Pancreas (tissue), 10 donors: ENCODE measurements at regions not wholly inside any gene's neighbourhood (a gene's known extent, or its start where the extent isn't known, plus 50 kb on each side); places are given as distances from the start of the nearest gene placed in this dataset.

Experiments used
- ATAC-seq, 4 donors: fragments of 200-7000 bp; cut with Tn5 transposase; one replicate each; pipeline versions ENCODE4 v1.8.0 to v1.9.1; 2020; ENCODE audit warnings: mild to moderate bottlenecking in 4 of 4, moderate library complexity in 4 of 4
- DNase-seq, 6 donors: peaks; one replicate each; pipeline ENCODE4 v3.0.0-alpha.2; 2020
- FAIRE-seq: peaks from 2 replicates; lab custom pipeline; 2012; peaks lifted over from hg19 to GRCh38; lab: Jason Lieb, UNC
- H3K27ac ChIP-seq, 4 donors: fragments of 200-600 bp; sonication (generic); 1 replicate in 3 of 4; 2 replicates in 1 of 4; pipeline versions ENCODE4 v1.5.0 to v1.8.0; 2020
- H3K27me3 ChIP-seq, 4 donors: fragments of 200-600 bp; one replicate each; pipeline ENCODE4 v1.8.0; 2021
- H3K36me3 ChIP-seq, 3 donors: fragments of 200-600 bp; sonication (generic) in 1 of 3; one replicate each; pipeline versions ENCODE4 v1.5.0 to v1.8.0; 2020 to 2021
- H3K4me1 ChIP-seq, 3 donors: fragments of 200-600 bp; one replicate each; pipeline ENCODE4 v1.8.0; 2021
- H3K4me3 ChIP-seq, 4 donors: fragments of 200-600 bp; sonication (generic) in 2 of 4; one replicate each; pipeline versions ENCODE4 v1.5.0 to v1.8.0; 2020 to 2021
- H3K9me3 ChIP-seq, 4 donors: fragments of 200-600 bp; one replicate each; pipeline ENCODE4 v1.8.0; 2021
- CTCF ChIP-seq, 4 donors: fragments of 200-600 bp; sonication (generic) in 3 of 4; IDR thresholded peaks; one replicate each; pipeline versions ENCODE4 v1.5.0 to v1.8.0; 2021; ENCODE audit warnings: antibody characterized with exemption in 4 of 4
- WGBS, 2 donors: extraction: QIAGEN DNeasy Blood & Tissue Kit; methylation state at CpG; one replicate each; pipeline ENCODE4 v1.1.7; 2013; 5-methylcytosine and 5-hydroxymethylcytosine counted together
- intact Hi-C, 3 donors: fragments of 100-400 bp; cut with DNase I; formaldehyde crosslinking; loops; one replicate each; pipeline versions ENCODE4 v1.11.1 to v1.14.2; 2022
- donor health status: healthy with polysubstance abuse.
- donor health status: DM: no; HTN: no; CAD: no; lungs with moderate emphysema.
- donor health status: DM: no; HTN: no; CAD: no.
- donor health status: control.
- donor health status: control.
- donor health status: Bipolar disorder and iron deficiency.
- donor health status: DM: yes; HTN: yes; CAD: no.
- donor health status: DM: no; HTN: no; CAD: no.
- donor health status: DM: no; HTN: no; CAD: no.
- donor health status: DM: yes; HTN: yes; CAD: no.

- no peak for TF ChIP-seq CTCF (IDR thresholded peaks at IDR 0.05)
- Histone ChIP-seq H3K9me3 (no peaks in the 10 kb centered on the region), H3K27ac (no peak overlapping the region), H3K36me3 (no peaks in the 10 kb centered on the region), H3K4me3 (no peak overlapping the region), H3K27me3 (no peaks in the 10 kb centered on the region), H3K4me1 (no peaks in the 10 kb centered on the region)
- WGBS, 2 donors, result 58 to 62% methylated on average over 5 of the region's 5 CpGs
- ATAC-seq, result no peak
- FAIRE-seq, result no peak
- no peak for DNase-seq
- intact Hi-C loops, result no loop called here
These were observed 372.5 kb upstream of the MKI67 start for GRCh38 chr10:128498746-128499145.

GRCh38 chr10:128499486-128499885 lies 373.3 kb upstream of the MKI67 start:
- FAIRE-seq (no peak), DNase-seq (no peak), ATAC-seq (no peak)
- WGBS, 2 donors, result 71 to 94% methylated on average over 13 of the region's 13 CpGs
- no peaks in the 10 kb centered on the region for H3K27me3 ChIP-seq
- no peak overlapping the region for H3K27ac ChIP-seq
- no peak overlapping the region for H3K4me3 ChIP-seq
- no peaks in the 10 kb centered on the region for H3K4me1 ChIP-seq
- no peaks in the 10 kb centered on the region for H3K36me3 ChIP-seq
- no peaks in the 10 kb centered on the region for H3K9me3 ChIP-seq
- intact Hi-C loops, result no loop called here
- no peak for TF ChIP-seq CTCF (IDR thresholded peaks at IDR 0.05)

GRCh38 chr10:128499956-128500355 lies 373.7 kb upstream of the MKI67 start:
- Histone ChIP-seq H3K4me3 (no peak overlapping the region), H3K27me3 (no peaks in the 10 kb centered on the region), H3K27ac (no peak overlapping the region), H3K4me1 (no peaks in the 10 kb centered on the region), H3K36me3 (no peaks in the 10 kb centered on the region), H3K9me3 (no peaks in the 10 kb centered on the region)
- TF ChIP-seq CTCF (IDR thresholded peaks at IDR 0.05), result no peak
- intact Hi-C loops, result no loop called here
- ATAC-seq (no peak), FAIRE-seq (no peak), DNase-seq (no peak)
- 71 to 78% methylated on average over 12 of the region's 12 CpGs for WGBS, 2 donors

GRCh38 chr10:128500642-128501041 lies 374.4 kb upstream of the MKI67 start:
- Histone ChIP-seq H3K27ac (no peak overlapping the region), H3K9me3 (no peaks in the 10 kb centered on the region), H3K4me1 (no peaks in the 10 kb centered on the region), H3K4me3 (no peak overlapping the region), H3K36me3 (no peaks in the 10 kb centered on the region), H3K27me3 (no peaks in the 10 kb centered on the region)
- intact Hi-C loops, result no loop called here
- TF ChIP-seq CTCF (IDR thresholded peaks at IDR 0.05), result no peak
- ATAC-seq (no peak), FAIRE-seq (no peak), DNase-seq (no peak)
- WGBS, 2 donors, result 76 to 85% methylated on average over 18 of the region's 18 CpGs

GRCh38 chr10:128505346-128505745 lies 379.1 kb upstream of the MKI67 start:
- intact Hi-C loops, result no loop called here

More at GRCh38 chr10:128505346-128505745, 379.1 kb upstream of the MKI67 start:
- H3K27me3 ChIP-seq, result no peaks in the 10 kb centered on the region
- DNase-seq, result no peak
- no peak overlapping the region for H3K4me3 ChIP-seq
- no peaks in the 10 kb centered on the region for H3K36me3 ChIP-seq
- no peak for TF ChIP-seq CTCF (IDR thresholded peaks at IDR 0.05)
- no peak for ATAC-seq
- no peak for FAIRE-seq
- no peaks in the 10 kb centered on the region for H3K9me3 ChIP-seq
- no peaks in the 10 kb centered on the region for H3K4me1 ChIP-seq
- H3K27ac ChIP-seq, result no peak overlapping the region
- WGBS, 2 donors, result 51% methylated on average over 6 of the region's 6 CpGs
